GM19455 (cell line): ENCODE measurements at regions not wholly inside any gene's neighbourhood (a gene's known extent, or its start where the extent isn't known, plus 50 kb on each side); places are given as distances from the start of the nearest gene placed in this dataset.
"Not testable (repeated sequence)": the region's sequence is repeated elsewhere in the genome, so short reads cannot be mapped to it uniquely, and the experiment has no call there.

Experiments
- ATAC-seq: cut with Tn5 transposase; IDR thresholded peaks from one replicate; pipeline ENCODE4 v1.9.1; 2021; ENCODE audit not compliant: unreplicated experiment

DNA sequence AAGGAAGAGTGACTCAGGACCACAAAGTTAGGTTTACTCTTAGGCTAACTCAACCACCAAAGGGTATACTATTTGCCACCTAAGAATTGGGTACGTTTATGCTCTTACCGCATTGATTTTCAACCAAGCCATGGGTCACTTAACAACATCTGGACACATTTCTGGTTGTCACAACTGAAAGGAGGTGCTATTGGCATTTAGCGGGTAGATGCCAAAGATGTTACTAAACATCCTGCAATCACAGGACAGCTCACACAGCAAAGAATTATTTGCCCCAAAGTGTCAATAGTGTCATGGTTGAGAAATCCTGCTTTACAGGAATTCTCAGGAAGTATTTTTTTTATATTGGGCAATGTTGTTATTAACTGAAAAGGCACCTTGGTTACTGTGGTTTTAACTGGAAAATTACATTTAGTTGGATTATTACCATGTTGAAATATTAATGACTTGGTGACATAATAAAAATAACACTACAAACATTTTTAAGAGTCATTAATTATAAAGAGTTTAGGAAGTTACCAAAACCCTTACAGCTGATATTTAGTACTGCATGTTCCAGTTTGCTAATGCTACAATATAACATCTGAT lies 185.0 kb upstream of the TMEM196 start:
- ATAC-seq = no peak

- no peak for ATAC-seq
These were observed 184.2 kb upstream of the TMEM196 start for GRCh38 chr7:19957664-19958063.

DNA sequence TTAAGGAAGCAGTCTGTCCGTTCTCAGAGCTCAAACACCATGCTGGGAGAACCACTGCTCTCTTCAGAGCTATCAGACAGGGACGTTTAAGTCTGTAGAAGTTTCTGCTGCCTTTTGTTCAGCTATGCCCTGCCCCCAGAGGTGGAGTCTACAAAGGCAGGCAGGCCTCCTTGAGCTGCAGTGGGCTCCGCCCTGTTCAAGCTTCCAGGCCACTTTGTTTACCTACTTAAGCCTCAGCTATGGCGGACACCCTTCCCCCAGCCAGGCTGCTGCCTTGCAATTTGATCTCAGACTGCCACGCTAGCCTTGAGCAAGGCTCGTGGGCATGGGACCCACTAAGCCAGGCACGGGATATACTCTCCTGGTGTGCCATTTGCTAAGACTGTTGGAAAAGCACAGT lies 180.7 kb upstream of the TMEM196 start:
- ATAC-seq = not testable (repeated sequence)

DNA sequence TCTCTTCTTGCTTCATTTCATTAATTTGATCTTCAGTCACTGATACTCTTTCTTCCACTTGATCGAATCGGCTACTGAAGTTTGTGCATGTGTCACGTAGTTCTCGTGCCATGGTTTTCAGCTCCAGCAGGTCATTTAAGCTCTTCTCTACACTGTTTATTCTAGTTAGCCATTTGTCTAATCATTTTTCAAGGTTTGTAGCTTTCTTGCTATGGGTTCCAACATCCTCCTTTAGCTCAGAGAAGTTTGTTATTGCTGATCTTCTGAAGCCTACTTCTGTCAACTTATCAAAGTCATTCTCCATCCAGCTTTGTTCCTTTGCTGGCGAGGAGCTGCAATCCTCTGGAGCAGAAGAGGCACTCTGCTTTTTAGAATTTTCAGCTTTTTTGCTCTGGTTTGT lies 180.0 kb upstream of the TMEM196 start:
- not testable (repeated sequence) for ATAC-seq

DNA sequence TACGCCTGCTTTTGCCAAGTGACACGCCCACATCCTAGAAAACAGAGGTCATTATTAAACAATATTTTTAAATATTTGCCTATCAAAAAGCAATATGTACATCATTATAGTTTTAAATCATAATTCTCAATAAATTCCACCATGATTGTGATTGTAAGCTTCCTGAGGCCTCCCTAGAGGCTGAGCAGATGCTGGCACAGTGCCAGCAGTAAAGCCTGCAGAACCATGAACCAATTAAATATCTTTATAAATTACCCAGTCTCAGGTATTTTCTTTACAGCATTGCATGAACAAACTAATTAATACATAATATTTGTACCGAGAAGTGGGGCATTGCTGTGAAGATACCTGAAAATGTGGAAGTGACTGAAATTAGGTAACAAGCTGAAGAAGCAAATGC lies 174.7 kb upstream of the TMEM196 start:
- ATAC-seq = no peak

GRCh38 chr7:19944363-19945120 lies 171.1 kb upstream of the TMEM196 start:
- no peak for ATAC-seq

DNA sequence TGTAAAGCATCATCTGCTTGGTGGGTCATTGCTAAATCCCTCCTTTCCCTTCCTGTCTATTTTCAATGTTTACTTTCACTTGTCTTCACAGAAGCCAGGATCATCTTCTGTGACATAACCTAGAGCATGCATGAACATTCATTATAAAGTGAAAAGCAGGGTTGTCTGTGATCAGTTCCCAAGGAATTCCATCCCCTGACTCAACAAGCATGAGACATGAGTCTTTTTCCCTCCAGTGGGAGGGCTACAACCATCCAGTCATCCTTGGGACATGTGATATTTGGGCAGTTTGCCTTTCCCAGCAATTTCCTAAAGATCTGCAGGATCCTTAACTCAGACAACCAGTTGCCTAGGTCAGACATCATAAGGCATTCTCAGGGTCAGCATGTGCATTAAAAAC lies 166.3 kb upstream of the TMEM196 start:
- ATAC-seq = no peak

DNA sequence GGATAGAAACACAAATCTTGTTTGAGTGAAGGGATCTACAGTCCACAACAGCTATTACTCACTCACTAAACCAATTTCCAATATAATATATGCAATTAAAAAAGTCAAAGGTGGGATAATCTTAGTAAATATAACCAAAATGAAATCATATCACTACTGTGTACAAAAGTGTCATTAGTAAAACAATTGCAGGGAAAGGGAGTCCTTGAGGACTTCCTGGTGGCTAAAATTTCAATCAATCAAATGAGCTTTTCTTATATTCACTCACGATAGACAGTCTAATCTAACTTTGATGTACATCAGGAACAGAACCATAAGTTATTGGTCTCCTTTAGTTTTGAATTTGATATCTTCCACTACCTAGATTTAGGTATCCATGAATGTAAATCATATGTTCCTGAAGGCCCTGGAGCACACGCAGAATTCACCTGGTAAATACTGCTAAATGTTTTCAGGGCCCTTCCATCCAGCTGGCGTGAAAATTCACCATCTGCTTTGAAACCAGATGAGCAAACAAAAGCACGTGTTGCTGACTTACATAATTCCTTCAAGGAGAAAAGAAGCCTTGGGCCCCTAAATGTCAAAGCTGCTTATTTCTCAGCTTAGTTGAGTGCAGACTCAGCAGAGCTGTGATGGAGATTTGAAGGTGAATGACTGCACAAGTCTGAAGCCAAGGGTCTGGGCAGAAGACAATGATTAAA lies 159.3 kb upstream of the TMEM196 start:
- ATAC-seq = no peak

DNA sequence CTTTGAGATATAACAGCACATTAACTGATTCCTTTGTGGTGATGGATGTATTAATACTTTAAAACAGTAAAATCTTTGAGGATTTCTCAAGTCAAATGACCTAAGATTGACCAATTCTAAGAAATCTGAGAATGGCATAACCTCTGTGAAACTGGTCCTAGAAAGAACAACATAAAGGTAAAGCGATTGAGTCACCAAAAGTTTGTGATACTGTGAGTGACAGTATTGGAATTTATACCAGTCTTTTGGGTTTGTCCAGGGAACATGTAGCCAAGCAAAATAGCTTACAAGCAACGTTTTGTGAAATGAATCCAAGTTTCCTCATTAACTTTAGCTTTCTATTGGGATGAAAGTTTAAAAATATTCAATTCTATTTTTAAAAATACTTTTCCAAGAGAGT lies 157.4 kb upstream of the TMEM196 start:
- no peak for ATAC-seq

- ATAC-seq = no peak
These were observed 156.6 kb upstream of the TMEM196 start for GRCh38 chr7:19930051-19930450.

DNA sequence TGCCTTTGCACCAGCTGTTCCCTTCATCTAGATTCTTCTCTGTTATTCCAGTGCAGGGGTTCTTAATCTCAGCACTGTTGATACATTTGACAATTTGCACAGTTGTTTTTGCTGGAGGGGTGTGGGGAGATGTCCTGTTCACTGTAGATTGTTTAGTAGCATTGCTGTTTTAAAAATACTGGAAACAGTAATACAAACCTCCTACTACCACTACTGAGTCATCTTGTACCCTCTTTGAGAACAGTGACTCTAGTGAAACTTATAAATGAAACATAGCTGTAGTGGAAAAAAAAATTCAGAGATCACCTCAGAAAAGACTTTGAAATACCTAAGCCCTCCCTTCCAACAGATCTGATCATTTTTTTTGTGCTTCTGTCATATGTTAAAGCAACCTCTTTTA lies 154.8 kb upstream of the TMEM196 start:
- ATAC-seq = peak; percentile 92

- ATAC-seq = no peak
These were observed 147.3 kb upstream of the TMEM196 start for GRCh38 chr7:19920705-19921104.

DNA sequence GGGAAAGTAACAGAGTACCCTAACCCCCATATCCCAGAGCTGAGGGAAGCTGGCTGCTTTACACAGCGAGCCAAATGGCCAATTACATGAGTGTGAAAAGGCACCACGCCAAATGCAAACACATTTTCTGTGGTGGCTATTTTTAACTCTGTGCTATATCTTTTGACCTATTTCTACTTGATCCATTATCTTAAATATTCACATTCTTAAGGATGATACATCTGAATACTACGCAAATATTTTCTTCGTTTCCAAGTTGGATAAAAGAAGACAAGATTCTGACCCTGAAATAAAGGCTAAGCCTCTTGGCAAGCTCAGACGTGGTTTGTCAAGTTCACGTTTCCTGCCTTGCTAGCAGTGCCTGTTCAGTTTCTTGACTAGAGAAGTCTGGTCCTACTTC lies 146.7 kb upstream of the TMEM196 start:
- ATAC-seq = no peak

GRCh38 chr7:19919261-19920095 lies 146.1 kb upstream of the TMEM196 start:
- ATAC-seq = no peak

DNA sequence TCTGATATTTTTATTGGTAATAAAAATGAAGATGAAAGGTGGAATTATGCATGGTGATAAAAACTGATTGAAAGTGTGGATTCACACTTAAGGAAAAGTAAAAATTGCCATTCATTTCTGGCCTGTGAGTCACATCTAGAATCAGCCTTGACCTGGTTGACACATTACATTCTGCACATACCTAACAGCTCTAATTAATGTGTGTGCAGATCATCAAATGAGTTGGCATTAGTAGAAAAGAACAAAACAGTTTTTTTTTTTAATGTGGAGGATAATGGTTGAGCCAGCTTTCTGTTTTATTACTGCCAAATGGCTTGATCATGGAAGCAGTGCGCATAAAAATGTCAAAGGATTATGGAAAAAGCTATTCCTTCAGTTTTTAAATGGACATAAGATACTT lies 142.6 kb upstream of the TMEM196 start:
- no peak for ATAC-seq

- ATAC-seq = no peak
These were observed 142.2 kb upstream of the TMEM196 start for GRCh38 chr7:19915596-19915995.

- ATAC-seq = no peak
These were observed 141.4 kb upstream of the TMEM196 start for GRCh38 chr7:19914866-19915265.

GRCh38 chr7:19900118-19900517 lies 126.7 kb upstream of the TMEM196 start:
- no peak for ATAC-seq

GRCh38 chr7:19899529-19899928 lies 126.1 kb upstream of the TMEM196 start:
- ATAC-seq = no peak

DNA sequence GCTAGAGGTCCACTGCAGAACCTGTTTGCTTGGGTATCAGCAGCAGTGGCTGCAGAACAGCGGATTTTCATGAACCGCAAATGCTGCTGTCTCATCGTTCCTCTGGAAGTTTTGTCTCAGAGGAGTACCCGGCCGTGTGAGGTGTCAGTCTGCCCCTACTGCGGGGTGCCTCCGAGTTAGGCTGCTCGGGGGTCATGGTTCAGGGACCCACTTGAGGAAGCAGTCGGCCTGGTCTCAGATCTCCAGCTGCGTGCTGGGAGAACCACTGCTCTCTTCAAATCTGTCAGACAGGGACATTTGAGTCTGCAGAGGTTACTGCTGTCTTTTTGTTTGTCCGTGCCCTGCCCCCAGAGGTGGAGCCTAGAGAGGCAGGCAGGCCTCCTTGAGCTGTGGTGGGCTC lies 109.5 kb upstream of the TMEM196 start:
- ATAC-seq = not testable (repeated sequence)

DNA sequence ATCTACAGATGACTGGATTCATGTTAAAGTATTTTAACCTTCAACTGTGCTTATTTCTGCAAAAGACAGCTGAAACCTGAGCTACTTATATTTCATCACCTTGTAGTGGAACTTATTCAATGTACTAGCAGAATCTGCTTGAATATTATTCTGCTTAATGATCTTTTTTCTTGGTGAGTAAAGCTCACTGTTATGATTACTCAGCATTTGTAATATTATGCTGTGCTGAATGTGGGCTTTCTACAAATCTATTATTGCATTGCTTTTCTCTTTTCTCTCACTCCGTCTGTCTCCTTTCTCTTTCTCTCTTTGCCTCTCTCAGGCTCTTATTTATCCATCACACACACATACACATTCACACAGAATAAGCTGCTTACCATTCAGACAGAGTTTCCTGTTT lies 98.7 kb upstream of the TMEM196 start:
- ATAC-seq = no peak
